GM15510 (cell line): ENCODE measurements at regions not wholly inside any gene's neighbourhood (a gene's known extent, or its start where the extent isn't known, plus 50 kb on each side); places are given as distances from the start of the nearest gene placed in this dataset.

Source experiments
- POLR2A ChIP-seq: IDR thresholded peaks from 3 replicates; pipeline ENCODE4 v1.6.1; 2011; ENCODE audit warnings: borderline replicate concordance; ENCODE audit not compliant: insufficient read length; ENCODE audit errors: extremely low read depth

DNA sequence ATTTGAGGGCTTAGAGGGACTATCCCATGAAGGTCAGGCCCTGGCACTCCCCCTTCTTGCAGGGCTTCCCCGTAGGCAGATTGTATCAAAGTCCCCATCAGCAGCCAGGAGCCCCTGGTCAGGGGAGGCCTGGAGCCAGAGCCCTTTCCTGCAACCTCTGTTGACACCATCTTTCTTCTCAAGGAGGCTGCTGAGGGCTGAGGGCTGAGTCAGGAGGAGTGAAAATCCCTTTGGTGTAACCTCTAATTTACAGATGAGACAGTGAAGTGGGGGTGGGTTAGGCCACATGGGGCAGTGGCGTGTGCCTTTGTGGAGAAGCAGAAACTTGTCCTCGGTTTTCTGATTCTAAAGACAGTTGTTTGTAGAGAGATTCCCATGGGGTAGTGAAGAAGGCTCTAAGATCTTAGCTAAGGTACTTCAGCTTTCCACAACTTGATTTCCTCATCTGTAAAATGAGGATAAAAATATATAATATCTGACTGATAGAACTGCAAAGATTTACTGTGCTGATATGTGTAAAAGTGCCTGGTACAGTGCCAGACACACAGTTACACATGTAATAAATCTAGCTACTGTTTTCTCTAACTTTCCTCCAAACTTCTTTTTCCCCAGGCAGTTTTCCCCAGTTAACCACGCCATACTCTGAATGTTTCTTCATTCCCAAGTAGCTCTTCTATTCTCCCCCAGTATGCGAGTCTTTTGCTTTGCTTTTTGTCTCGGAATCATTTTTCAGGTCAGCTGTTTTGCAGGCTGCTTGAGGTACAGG, 249.4 kb upstream of the TPM1 start:
- TF ChIP-seq POLR2A: no peak

DNA sequence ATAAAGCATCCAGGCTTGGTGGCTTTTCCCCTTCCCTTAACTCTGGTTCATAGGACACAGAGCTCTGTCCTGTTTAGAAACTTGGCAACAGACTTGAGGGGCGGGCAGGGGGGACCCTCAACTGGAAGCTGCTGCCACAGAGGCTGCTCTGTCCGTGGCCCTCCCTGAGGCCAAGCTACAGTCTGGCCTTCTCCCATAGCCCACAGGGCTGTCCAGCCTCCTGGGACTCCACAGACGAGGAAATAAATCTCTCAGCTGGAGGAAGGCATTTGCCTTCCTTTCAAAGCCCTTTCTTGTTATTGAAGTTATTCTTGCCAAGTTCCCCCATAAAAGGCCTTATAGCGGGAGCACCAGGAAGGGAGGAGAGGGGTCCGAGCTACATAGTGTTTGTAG, 248.8 kb upstream of the TPM1 start:
- no peak for TF ChIP-seq POLR2A

DNA sequence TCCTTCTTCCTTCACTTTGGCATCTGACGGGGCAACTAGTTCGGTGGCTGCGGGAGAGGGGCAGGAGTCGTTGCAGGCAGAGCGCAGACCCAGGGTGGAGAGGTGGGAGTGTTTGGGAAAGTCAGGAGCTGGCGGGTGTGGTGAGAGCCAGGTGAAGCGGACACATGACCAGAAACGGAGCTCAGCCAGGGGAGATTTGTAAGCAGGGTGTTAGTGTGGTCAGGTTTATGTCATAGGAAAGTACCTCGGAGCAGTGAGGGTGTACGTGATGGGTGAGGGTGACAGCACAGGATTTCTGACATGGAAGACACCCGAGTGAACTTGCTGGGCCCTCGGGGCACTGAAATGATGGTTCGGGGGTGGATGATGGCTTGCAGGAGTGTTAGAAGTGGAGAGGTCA, 247.4 kb upstream of the TPM1 start:
- TF ChIP-seq POLR2A: no peak

DNA sequence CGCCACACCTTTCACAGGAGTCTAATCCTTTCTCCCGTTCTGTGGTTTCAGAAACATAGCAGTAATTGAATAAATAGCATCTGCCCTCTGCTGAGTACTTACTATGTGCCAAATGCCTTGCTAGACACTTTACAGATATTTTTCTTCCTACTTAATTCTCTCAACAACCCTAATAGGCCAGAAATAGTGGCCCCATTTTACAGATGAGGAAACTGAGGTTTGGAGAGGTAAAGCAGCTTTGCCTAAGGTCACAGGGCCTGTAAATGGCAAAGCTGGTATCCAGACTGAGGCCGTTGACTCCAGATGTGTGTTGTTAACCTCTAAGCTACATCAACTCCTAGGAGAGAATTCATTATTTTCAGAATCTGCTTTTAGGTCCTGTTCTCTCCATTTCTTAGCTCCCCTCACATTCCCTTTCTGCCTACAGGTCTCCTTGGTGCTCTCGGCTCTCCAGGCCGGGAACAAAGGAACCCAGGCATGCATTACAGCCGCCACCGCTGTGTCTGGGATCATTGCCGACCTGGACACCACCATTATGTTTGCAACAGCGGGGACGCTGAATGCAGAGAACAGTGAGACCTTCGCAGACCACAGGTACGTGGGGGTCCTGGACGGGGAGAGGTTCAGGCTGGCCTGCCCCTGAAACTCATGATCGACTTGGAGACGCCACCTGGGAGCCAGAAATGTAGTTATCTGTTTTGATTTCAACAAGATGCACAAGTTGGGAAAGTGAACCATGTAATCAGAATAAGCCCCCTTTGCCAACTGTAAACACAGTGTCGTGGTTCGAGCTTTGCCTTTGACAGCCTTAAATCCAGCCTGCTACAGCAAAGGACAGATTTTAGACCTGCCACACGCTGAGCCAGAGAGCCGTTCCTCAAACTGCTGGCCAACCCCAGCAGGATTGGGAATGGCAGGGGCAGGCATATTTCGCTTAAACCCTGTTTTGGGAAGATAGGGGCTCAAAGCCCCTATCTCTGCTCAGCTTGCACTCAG, 246.5 kb upstream of the TPM1 start:
- TF ChIP-seq POLR2A: no peak

DNA sequence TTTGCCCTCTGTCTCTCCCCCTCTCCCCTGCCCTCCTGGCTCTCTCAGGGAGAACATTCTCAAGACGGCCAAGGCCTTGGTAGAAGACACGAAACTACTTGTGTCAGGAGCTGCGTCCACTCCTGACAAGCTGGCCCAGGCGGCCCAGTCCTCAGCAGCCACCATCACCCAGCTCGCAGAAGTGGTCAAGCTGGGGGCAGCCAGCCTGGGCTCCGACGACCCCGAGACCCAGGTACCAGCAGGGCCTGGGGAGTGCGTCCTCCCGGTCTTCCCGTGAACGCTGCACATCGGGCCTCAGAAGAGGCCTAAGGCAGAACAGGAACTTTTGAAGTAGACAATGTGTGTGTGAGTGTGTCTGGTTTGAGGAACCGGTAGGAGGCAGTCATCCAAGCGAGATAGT, 245.4 kb upstream of the TPM1 start:
- no peak for TF ChIP-seq POLR2A

DNA sequence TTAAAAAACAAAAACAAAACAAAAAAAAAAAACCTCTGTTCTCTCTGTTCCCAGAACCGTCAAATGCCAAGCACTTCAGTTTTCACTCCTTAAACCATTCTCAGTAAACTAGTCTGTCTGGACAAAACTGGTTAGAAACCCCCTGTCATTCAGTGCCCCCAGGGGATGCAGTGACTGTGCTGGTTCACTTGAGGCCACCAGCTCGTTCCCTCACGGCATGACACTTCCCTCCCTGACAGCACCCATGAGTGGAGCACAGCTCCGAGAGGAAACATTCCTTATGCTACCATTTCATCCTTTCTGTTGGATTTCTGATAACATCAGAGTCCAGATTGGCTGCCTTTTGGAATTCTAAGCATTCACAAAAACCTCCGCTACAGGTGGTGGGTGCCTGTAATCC, 244.0 kb upstream of the TPM1 start:
- no peak for TF ChIP-seq POLR2A

DNA sequence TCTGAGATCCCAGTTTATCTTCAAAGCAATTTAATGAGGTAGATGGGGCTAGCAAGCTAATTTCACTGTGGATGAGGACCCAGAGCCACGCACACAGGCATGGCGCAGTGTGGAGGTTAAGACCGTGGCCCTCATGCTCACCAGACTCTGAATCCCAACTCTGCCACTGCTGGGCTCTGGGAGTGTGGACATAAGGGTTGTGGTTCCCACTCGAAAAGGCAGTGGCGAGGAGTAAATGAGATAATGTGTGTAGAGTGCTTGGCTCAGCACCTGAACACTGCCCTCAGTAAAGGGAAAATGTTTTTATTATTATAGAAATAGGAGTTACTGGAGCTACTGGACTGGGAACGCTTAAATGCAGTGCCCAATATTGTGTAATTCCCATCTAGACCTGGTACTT, 243.5 kb upstream of the TPM1 start:
- no peak for TF ChIP-seq POLR2A

DNA sequence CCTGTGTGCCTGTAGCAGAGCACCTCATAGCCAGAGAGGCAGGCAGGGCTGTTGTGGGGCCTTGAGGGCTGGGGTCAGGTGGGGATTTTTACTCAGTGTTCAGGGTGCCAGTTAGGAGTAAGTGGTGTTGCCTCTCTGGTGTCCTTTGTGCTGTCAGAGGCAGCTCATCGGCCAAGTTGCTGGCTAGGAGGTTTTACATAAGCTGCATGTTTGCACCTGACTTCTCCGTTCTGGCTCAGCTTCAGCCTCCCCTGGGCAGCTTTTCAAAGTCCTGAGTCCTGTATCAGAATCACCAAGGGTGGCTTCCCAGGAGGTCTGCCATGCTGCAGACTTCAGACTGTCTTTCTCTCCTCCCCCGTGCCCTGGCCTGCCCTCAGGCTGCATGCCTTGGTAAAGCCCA, 242.6 kb upstream of the TPM1 start:
- TF ChIP-seq POLR2A: no peak

DNA sequence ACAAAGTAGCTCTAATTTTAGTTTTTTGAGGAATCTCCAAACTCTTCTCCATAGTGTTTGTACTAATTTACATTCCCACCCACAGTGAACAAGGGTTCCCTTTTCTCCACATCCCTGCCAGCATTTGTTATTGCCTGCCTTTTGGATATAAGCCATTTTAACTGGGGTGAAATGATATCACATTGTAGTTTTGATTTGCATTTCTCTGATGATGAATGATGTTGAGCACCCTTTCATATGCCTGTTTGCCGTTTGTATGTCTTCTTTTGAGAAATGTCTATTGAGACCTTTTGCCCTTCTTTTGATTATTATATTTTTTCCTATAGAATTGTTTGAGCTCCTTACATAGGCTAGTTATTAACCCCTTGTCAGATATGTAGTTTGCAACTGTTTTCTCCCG, 239.9 kb upstream of the TPM1 start:
- no peak for TF ChIP-seq POLR2A

DNA sequence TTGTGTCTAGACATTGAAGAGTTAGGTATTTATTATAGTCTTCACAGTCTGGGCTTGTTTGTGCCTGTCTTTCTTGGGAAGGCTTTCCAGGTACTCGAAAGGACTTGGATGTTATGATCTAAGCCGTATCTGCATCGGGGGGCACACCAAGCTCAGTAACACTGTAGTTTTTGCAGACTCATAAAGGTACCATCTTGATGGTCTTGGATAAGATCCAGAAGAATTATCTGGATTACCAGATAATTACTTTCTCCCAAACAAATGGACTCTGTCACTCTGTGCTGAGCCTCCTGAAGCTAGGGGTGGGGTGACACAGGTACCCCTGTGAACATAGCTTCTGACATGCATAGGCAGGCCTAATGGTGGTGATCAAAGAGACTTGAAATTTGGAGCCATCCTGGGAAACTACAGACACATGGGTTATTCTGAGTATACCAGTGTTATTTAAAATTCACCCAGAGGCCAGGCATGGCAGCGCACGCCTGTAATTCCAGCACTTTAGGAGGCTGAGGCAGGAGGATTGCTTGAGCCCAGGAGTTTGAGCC, 238.6 kb upstream of the TPM1 start:
- no peak for TF ChIP-seq POLR2A

DNA sequence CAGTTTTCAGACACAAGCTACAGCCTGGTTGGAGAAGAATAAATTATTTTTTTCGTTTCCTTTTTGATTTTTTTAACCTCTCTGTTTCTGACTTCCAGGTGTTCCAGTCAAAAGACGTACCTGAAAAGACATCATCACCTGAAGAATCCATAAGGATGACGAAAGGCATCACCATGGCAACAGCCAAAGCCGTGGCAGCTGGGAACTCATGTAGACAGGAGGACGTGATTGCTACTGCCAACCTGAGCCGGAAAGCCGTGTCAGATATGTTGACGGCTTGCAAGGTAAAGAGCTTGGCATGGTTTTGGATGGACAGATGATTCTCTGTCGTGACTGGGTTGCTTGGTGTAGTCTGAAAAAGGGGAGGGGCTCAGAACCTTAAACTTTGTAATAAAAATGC, 237.0 kb upstream of the TPM1 start:
- no peak for TF ChIP-seq POLR2A

DNA sequence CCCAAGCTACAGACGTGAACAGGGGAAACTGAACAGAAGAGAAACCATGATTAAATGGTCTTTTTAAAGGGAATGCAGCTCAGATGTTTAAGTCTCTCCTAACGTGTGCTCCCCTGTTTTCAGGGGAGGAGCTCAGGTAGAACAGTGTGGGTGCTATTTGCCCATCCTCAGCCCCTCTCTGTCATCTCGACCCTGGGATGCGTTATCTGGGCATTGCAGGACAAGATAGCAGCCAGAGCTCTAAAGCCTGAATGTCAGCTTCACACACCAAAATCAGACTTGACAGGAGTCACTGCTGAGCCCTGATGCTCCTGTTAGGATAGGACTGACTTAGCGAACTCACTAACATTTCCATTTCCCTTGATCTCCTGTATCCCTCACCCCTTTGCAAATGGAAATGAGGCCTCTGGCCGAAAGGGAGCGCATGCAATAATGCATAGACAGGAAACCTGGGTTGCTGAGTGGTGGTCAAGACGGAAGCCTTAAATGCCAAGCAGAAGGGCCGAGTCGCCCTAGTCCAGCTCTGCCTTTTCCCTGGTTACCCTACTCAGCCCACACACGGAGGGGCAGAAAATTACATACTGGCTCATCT, 234.9 kb upstream of the TPM1 start:
- no peak for TF ChIP-seq POLR2A

DNA sequence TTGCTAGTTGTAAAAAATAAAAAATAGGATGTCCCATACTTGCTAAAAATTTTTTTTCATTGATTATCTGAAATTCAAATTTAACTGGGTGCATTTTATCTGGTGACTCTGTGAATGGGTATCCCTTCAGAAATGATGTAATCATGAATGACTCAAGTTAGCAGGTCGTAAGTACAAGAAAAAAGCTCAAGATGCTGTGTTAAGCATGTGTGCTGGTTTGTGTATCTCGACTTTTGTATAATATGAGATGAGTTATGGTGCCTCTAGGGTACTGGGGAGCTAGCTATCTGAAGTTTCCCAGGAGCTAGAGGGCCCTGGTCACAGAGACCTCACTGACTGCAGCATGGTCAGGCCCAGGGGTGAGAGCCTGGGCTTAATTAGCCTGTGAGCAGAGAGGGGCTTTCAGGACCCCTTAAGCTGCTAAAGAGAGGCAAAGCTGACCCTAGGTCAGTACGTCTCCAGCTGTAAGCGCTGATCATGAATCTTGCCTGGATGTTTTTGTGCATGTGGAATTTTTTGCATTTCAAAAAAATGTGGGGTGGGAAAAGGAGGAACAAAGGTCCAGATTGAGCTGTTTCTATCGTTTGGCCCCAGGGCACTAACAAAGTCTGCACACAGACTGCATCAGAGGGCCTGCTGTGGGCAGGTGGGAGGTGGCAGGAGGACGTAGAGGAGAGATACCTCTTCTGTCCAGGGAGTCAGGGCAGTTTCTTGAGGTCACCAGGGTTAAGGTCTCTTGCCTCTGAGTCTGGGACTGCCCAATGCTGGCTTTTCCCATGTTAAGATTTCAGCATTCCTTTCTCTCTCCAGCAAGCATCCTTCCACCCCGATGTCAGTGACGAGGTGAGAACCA, 233.2 kb upstream of the TPM1 start:
- TF ChIP-seq POLR2A: no peak

DNA sequence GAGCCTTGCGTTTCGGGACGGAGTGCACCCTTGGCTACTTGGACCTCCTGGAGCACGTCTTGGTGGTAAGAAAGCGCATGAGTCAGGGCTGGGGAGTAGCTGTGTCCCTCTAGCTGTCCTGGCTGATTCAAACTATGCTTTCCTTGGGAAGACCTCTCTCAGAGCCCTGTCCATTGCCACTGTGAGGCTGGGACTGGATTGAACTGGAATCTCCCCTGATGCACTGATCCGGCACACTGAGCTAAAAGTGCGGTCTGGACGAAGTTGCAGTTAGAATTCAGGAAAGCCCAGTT, 232.6 kb upstream of the TPM1 start:
- no peak for TF ChIP-seq POLR2A

DNA sequence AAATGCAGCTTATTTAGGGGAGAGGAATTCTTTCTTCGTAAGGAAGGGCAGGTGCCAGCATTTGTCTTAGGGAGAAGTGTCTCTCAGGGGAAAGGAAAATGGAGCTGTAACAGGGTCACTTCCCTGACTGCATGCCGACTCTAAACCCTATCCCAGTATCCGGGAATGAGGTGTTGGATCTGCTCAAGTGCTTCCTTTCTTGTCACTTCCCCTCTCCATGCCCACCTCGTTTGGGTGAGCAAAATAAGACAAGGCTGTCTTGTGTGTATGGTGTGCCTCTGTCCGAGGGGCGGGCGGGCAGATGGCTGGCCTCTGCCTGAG, 230.1 kb upstream of the TPM1 start:
- TF ChIP-seq POLR2A: no peak

DNA sequence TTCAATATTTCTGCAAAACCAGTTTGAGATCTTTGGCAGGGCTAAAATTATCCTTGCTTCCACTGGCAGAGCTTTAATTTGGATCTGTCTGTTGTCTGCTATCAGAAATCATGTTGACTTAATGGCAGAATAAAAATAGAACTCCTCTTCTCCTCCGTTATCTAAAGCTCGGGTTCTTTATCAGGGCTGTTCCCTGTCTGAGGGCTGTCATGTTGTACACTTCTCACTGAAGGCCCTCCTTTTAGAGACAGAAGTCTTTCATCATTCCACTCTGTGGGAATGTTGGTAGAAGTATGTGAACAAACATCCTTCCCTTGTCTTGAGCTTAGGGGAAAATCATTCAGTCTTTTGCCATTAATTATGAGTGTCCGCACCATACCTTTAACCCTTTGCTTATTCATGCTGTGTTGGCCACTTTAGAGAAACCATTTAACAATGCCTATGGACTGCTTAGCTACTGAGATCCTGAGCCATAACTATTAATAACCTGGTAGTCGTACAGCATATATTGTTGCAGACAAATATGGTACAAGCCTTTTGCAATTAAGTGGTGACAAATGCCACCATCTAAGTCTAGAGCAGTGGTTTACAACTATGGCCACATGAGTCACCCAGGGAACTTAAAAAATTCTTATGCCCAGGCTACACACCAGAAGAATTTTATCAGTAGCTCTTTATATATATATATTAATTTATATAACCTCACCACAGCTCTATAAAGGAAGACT, 226.0 kb upstream of the TPM1 start:
- no peak for TF ChIP-seq POLR2A
